HG02973 (cell line): ENCODE measurements at regions not wholly inside any gene's neighbourhood (a gene's known extent, or its start where the extent isn't known, plus 50 kb on each side); places are given as distances from the start of the nearest gene placed in this dataset.

ENCODE experiments used
- ATAC-seq: cut with Tn5 transposase; IDR thresholded peaks from one replicate; pipeline ENCODE4 v1.9.1; 2021; ENCODE audit warnings: moderate library complexity; ENCODE audit not compliant: unreplicated experiment

GRCh38 chr2:8542381-8543059 lies 139.3 kb upstream of the ID2 start:
- ATAC-seq, result no peak

- peak; percentile 25 for ATAC-seq
These were observed 138.8 kb upstream of the ID2 start for GRCh38 chr2:8543060-8543382.

GRCh38 chr2:8543383-8544170 lies 138.3 kb upstream of the ID2 start:
- ATAC-seq, result peak; percentile 72

- no peak for ATAC-seq
These were observed 137.6 kb upstream of the ID2 start for GRCh38 chr2:8544171-8544785.

- ATAC-seq, result peak; percentile 50
These were observed 136.8 kb upstream of the ID2 start for GRCh38 chr2:8544786-8545694.

GRCh38 chr2:8545695-8546611 lies 135.9 kb upstream of the ID2 start:
- ATAC-seq, result no peak

- no peak for ATAC-seq
These were observed 135.1 kb upstream of the ID2 start for GRCh38 chr2:8546612-8547283.

- ATAC-seq, result no peak
These were observed 134.4 kb upstream of the ID2 start for GRCh38 chr2:8547284-8548064.

- ATAC-seq, result no peak
These were observed 133.7 kb upstream of the ID2 start for GRCh38 chr2:8548065-8548618.

- ATAC-seq, result no peak
These were observed 133.2 kb upstream of the ID2 start for GRCh38 chr2:8548619-8549150.

- ATAC-seq, result no peak
These were observed 132.5 kb upstream of the ID2 start for GRCh38 chr2:8549273-8549922.

- ATAC-seq, result no peak
These were observed 131.9 kb upstream of the ID2 start for GRCh38 chr2:8549942-8550341.

- no peak for ATAC-seq
These were observed 131.4 kb upstream of the ID2 start for GRCh38 chr2:8550481-8550880.

GRCh38 chr2:8550937-8551621 lies 130.8 kb upstream of the ID2 start:
- no peak for ATAC-seq

GRCh38 chr2:8551622-8552074 lies 130.2 kb upstream of the ID2 start:
- ATAC-seq, result peak; percentile 63

- peak; percentile 34 for ATAC-seq
These were observed 129.5 kb upstream of the ID2 start for GRCh38 chr2:8552293-8552801.

GRCh38 chr2:8553643-8554042 lies 128.2 kb upstream of the ID2 start:
- no peak for ATAC-seq
